Psoas muscle (tissue), 7 donors: ENCODE measurements at regions not wholly inside any gene's neighbourhood (a gene's known extent, or its start where the extent isn't known, plus 50 kb on each side); places are given as distances from the start of the nearest gene placed in this dataset.

ENCODE experiments used
- ATAC-seq, 4 donors: fragments of 200-7000 bp; cut with Tn5 transposase; one replicate each; pipeline ENCODE4 v1.9.1; 2020; ENCODE audit warnings: moderate library complexity in 3 of 4, mild to moderate bottlenecking in 2 of 4
- DNase-seq, 2 donors: peaks; one replicate each; pipeline ENCODE4 v3.0.0-alpha.2; 2020
- H3K27ac ChIP-seq: fragments of 200-600 bp; one replicate; pipeline ENCODE4 v1.8.0; 2022
- H3K27me3 ChIP-seq, 3 donors: fragments of 200-600 bp in 1 of 3; one replicate each; pipeline versions ENCODE4 v1.6.1 to v1.8.0; 2013 to 2022; ENCODE audit warnings: low read length in 2 of 3, mild to moderate bottlenecking in 2 of 3, moderate library complexity in 1 of 3; ENCODE audit not compliant: insufficient read depth in 3 of 3
- H3K36me3 ChIP-seq, 2 donors: fragments of 200-600 bp in 1 of 2; one replicate each; pipeline versions ENCODE4 v1.6.1 to v1.8.0; 2013 to 2022; ENCODE audit warnings: low read depth in 1 of 2, mild to moderate bottlenecking in 1 of 2, moderate library complexity in 1 of 2; ENCODE audit not compliant: insufficient read depth in 1 of 2
- H3K4me1 ChIP-seq: fragments of 200-600 bp; one replicate; pipeline ENCODE4 v1.8.0; 2022
- H3K4me3 ChIP-seq: fragments of 200-600 bp; one replicate; pipeline ENCODE4 v1.8.0; 2022; ENCODE audit warnings: mild to moderate bottlenecking
- H3K9me3 ChIP-seq: fragments of 200-600 bp; one replicate; pipeline ENCODE4 v1.8.0; 2022
- WGBS, 3 donors: extraction: QIAGEN DNeasy Blood & Tissue Kit; methylation state at CpG; one replicate each; pipeline versions ENCODE4 v1.1.6 to v1.1.7; 2013; 5-methylcytosine and 5-hydroxymethylcytosine counted together
- intact Hi-C, 2 donors: fragments of 100-400 bp; cut with DNase I; formaldehyde crosslinking; loops; one replicate each; pipeline versions ENCODE4 v1.11.0 to v1.14.2; 2022
- TF ChIP-seq, protein P1 (sequence below): fragments of 200-600 bp; IDR thresholded peaks from one replicate; pipeline ENCODE4 v1.8.0; 2022; ENCODE audit warnings: antibody characterized with exemption
- donor health status: healthy with polysubstance abuse.
- donor health status: DM: no; HTN: no; CAD: no; lungs with moderate emphysema.
- donor health status: Bipolar disorder and iron deficiency.
- donor health status: healthy.
- donor health status: DM: yes; HTN: yes; CAD: no.
- donor health status: DM: no; HTN: no; CAD: no.
- donor health status: DM: yes; HTN: yes; CAD: no.

DNA sequence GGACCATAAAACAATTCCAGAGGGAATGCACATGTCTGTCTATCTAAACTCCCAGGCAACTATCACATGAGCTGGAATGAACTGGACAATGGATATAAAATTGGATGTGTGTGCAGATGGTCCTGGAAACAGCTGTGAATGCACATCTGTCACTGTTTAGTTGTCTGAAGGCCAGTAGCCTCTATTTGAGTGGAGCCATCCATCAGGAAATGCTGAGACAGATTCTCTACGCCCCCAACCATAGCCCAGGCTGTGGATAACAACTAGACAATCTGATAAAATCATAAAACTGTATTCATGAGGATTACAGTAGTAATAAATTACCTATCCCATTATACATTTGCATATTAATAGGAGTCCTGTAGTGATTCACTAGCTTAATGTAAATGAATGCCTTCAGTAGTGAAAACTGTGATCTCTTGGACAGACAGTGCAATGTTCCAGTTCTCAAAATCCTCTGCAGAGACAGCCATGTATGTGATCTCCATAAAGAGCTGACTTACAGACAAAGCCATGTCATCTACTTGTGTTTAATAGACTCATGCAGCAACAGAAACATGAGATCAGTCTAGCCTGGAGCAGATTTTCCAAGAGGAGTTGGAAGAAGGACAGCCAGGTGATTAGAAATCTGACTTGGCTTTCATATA is 907.6 kb downstream of the KCNMA1 start:
- no peaks in the 10 kb centered on the region for H3K4me1 ChIP-seq
- H3K27me3 ChIP-seq, result no peaks in the 10 kb centered on the region
- H3K4me3 ChIP-seq, result no peak overlapping the region
- ATAC-seq (no peak), DNase-seq (no peak)
- H3K36me3 ChIP-seq, result no peaks in the 10 kb centered on the region
- intact Hi-C loops, result no loop called here
- H3K9me3 ChIP-seq, result no peaks in the 10 kb centered on the region
- H3K27ac ChIP-seq, result no peak overlapping the region
- TF ChIP-seq, protein P1, sequence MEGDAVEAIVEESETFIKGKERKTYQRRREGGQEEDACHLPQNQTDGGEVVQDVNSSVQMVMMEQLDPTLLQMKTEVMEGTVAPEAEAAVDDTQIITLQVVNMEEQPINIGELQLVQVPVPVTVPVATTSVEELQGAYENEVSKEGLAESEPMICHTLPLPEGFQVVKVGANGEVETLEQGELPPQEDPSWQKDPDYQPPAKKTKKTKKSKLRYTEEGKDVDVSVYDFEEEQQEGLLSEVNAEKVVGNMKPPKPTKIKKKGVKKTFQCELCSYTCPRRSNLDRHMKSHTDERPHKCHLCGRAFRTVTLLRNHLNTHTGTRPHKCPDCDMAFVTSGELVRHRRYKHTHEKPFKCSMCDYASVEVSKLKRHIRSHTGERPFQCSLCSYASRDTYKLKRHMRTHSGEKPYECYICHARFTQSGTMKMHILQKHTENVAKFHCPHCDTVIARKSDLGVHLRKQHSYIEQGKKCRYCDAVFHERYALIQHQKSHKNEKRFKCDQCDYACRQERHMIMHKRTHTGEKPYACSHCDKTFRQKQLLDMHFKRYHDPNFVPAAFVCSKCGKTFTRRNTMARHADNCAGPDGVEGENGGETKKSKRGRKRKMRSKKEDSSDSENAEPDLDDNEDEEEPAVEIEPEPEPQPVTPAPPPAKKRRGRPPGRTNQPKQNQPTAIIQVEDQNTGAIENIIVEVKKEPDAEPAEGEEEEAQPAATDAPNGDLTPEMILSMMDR, result no peak
- 17 to 38% (median 36%) methylated on average over 1 of the region's 1 CpG for WGBS, 3 donors

DNA sequence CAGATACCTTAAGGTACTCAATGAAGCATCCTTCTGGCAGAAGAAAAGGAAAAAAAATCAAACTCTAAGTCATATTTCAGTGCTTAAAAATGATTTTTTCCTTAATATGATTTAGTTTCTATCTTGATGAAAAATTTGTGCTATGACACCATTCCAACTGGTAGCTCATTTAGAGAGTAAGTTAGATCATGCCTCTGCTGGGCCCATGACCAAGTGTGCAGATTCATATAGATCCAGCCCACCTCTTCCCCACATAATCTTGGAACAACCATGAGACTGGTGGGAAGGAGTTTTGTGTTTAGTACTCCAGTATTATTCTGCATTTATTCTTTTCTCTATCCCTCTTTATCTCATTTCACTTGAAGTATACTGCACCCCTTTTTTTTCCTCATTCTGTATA is 908.3 kb downstream of the KCNMA1 start:
- DNase-seq (no peak), ATAC-seq (no peak)
- intact Hi-C loops, result no loop called here
- H3K4me3 ChIP-seq, result no peak overlapping the region
- H3K27me3 ChIP-seq, result no peaks in the 10 kb centered on the region
- no peaks in the 10 kb centered on the region for H3K36me3 ChIP-seq
- TF ChIP-seq, protein P1, result no peak
- no peaks in the 10 kb centered on the region for H3K4me1 ChIP-seq
- no peaks in the 10 kb centered on the region for H3K9me3 ChIP-seq
- H3K27ac ChIP-seq, result no peak overlapping the region

DNA sequence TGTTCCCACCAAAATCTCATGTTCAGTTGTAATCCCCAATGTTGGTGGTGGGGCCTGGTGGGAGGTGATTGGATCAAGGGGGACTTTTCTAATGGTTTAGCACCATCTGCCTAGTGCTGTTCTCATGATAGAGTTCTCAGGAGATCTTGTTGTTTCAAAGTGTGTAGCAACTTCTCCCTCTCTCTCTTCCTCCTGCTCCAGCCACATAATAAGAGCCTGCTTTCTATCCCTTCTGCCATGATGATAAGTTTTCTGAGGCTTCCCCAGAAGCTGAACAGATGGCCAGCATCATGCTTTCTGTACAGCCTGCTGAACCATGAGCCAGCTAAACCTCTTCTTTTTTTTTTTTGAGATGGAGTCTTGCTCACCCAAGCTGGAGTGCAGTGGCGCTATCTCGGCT is 910.6 kb downstream of the KCNMA1 start:
- TF ChIP-seq, protein P1, result no peak
- no peaks in the 10 kb centered on the region for H3K36me3 ChIP-seq
- WGBS, 3 donors, result 66 to 76% (median 72%) methylated on average over 2 of the region's 2 CpGs
- no peaks in the 10 kb centered on the region for H3K4me1 ChIP-seq
- H3K4me3 ChIP-seq, result no peak overlapping the region
- intact Hi-C loops, result no loop called here
- ATAC-seq, result no peak
- no peak overlapping the region for H3K27ac ChIP-seq
- H3K27me3 ChIP-seq, result no peaks in the 10 kb centered on the region
- no peaks in the 10 kb centered on the region for H3K9me3 ChIP-seq
- no peak for DNase-seq

DNA sequence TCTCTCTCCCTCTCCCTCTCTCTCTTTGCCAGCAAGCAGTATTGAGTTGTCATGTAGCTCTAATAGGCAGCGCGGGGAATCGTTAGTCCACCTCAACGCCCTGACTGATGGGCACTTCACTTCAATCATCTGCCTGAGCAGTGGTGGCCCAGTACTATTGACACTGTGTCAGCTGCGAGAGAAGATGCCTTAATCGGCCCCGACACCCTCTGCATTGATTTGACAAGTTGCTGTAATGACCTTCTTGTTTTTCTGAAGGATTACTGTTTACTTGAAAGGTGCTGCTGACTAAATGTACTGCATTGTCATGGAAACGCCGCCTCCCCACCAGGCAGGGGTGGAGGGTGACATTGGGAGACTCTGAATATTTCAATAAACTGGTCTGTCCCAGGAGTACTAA is 913.8 kb downstream of the KCNMA1 start:
- ATAC-seq (no peak), DNase-seq (no peak)
- TF ChIP-seq, protein P1, result no peak
- Histone ChIP-seq H3K36me3 (no peaks in the 10 kb centered on the region), H3K9me3 (no peaks in the 10 kb centered on the region), H3K27me3 (no peaks in the 10 kb centered on the region), H3K4me1 (no peaks in the 10 kb centered on the region), H3K4me3 (no peak overlapping the region), H3K27ac (no peak overlapping the region)
- intact Hi-C loops, result no loop called here
- 52 to 57% (median 55%) methylated on average over 9 of the region's 9 CpGs for WGBS, 3 donors

DNA sequence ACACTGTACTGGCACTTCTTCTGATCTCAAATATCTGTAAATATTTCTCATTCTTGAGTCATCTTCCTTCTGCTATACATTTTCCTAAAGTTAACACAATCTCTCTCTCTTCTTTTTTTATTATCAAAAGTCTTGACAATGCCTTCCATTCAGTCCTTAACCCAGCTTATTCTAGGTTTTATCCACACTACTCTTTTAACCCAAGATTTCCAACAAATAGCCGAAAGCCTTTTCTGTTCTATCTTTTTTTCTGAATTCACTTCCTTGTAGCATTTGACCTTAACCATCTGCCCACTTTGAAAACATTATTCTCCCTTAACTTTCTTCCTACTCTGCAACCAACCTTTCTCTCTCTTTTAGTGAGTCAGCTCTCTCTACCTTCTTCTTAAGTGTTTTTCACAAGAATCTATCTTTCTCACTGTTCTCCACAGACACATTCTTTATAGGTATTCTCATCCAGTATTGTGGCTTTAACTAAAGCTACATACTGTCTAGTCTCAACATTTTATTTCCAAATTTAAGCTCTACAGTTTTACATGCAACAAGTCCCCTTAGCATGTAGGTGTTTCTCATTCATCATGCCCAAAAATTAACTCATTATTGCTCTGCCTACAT is 915.6 kb downstream of the KCNMA1 start:
- WGBS, 3 donors, result 92 to 96% (median 92%) methylated on average over 1 of the region's 1 CpG
- intact Hi-C loops, result no loop called here

More for the DNA sequence above, 915.6 kb downstream of the KCNMA1 start:
- Histone ChIP-seq H3K4me1 (no peaks in the 10 kb centered on the region), H3K36me3 (no peaks in the 10 kb centered on the region), H3K27me3 (no peaks in the 10 kb centered on the region), H3K27ac (no peak overlapping the region), H3K9me3 (no peaks in the 10 kb centered on the region), H3K4me3 (no peak overlapping the region)
- DNase-seq, result no peak
- no peak for ATAC-seq
- TF ChIP-seq, protein P1, result no peak
